ENCODE measurements at regions not wholly inside any gene's neighbourhood (a gene's known extent, or its start where the extent isn't known, plus 50 kb on each side); places are given as distances from the start of the nearest gene placed in this dataset.

DNA sequence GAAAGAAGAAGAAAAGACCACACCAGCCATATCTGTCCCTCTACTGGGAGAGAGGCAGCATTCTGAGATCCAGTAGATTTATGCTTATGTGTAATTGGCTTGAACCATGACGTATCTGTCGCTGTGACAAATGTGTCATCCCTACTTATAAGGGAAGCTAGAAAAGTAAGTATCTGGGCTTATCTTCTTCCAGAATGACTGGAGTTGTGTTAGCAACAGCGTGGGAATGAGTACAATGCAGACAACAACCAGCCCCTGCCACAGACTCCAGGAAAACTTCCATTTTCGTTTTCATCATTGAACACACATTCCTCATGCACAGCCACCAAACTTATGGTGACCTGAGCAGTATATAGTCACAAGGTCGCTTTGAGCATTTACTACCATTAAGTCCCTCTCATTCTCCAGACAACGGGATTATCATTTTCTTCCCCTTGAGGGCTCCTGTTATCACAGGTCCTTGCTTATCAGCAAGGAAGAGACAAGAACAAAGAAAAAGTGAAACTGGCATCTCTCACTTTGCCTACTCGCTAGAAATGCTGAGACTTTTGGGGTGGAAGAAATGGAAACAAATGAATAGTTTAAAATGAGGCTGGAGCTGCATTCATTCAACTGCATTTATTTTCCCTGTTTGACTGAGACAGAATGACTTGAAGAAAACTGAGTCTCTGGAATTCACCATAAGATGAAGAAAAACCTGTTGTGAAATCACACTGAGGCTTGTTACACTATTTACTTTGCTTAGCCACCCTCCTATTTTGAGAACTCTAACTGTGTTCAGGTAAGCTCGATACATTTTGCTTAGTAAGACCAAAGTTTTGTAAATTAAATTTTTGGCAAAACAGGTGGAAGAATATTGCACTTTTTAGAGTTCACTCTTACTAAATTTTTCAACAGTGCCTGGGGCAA lies 149.3 kb upstream of the FOXQ1 start:
- TF ChIP-seq, protein P1, sequence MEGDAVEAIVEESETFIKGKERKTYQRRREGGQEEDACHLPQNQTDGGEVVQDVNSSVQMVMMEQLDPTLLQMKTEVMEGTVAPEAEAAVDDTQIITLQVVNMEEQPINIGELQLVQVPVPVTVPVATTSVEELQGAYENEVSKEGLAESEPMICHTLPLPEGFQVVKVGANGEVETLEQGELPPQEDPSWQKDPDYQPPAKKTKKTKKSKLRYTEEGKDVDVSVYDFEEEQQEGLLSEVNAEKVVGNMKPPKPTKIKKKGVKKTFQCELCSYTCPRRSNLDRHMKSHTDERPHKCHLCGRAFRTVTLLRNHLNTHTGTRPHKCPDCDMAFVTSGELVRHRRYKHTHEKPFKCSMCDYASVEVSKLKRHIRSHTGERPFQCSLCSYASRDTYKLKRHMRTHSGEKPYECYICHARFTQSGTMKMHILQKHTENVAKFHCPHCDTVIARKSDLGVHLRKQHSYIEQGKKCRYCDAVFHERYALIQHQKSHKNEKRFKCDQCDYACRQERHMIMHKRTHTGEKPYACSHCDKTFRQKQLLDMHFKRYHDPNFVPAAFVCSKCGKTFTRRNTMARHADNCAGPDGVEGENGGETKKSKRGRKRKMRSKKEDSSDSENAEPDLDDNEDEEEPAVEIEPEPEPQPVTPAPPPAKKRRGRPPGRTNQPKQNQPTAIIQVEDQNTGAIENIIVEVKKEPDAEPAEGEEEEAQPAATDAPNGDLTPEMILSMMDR (IDR thresholded peaks at IDR 0.05) = no peak

DNA sequence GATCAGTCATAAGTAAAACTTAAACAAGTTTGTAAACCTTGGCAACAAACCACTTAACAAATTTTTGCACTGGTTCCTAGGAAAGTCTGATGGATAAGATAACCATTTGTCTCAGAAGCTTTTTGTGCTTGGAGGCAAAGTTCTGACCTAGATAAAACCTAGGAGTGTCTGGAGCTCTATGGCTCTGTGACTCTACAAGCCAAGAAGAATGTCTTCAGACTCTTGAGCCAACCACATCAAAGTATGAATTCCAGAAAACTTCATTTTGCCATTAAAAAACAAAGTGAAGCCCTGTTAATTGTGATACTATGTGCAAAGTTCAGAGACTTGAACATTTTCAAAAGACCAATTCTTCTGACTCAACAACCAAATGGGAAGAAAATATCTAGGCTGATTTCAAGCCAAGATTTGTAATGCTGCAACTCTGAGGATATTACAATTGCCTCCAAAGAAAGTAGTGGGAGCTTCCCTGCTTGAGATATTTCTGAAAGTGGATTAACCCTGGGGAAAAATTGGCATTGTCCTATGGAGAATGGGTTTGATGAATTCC lies 158.1 kb upstream of the FOXQ1 start:
- TF ChIP-seq, protein P1 (IDR thresholded peaks at IDR 0.05) = no peak

DNA sequence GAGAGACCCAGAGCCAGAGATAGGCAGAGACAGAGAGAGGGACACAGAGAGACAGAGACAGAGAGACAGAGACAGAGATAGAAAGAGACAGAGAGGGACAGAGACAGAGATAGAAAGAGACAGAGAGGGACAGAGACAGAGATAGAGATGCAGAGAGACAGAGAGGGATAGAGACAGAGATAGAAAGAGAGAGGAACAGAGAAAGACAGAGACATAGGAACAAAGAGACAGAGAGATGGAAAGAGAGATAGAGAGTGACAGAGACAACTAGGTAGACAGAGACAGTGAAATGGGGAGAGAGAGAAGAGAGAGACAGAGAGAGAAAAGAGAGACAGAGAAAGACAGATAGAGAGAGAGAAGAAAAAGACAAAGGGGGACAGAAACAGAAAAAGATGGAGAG lies 165.4 kb upstream of the FOXQ1 start:
- TF ChIP-seq, protein P1 (IDR thresholded peaks at IDR 0.05) = no peak

DNA sequence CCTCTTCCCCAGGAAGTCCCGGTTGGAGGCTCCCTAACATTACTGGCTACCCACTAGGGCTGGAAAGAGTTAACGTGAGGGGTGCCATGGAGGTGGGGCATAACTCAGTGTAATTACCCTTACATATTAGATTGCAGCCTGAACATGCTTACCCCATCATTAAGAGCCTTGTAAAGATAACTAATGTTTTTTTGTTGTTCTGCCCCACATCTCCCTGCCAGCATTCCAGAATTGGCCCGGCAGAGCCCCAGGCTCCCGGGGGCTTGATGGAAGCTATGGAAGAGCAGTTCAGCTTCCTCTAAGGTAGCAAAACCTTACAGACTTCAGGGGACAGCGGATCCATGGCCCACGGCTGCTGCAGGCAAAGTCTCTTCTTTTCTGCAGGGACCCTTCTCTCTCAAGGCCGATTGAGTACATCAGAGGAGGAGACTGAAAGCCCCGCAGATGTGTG lies 166.1 kb upstream of the FOXQ1 start:
- TF ChIP-seq, protein P1 (IDR thresholded peaks at IDR 0.05) = no peak

DNA sequence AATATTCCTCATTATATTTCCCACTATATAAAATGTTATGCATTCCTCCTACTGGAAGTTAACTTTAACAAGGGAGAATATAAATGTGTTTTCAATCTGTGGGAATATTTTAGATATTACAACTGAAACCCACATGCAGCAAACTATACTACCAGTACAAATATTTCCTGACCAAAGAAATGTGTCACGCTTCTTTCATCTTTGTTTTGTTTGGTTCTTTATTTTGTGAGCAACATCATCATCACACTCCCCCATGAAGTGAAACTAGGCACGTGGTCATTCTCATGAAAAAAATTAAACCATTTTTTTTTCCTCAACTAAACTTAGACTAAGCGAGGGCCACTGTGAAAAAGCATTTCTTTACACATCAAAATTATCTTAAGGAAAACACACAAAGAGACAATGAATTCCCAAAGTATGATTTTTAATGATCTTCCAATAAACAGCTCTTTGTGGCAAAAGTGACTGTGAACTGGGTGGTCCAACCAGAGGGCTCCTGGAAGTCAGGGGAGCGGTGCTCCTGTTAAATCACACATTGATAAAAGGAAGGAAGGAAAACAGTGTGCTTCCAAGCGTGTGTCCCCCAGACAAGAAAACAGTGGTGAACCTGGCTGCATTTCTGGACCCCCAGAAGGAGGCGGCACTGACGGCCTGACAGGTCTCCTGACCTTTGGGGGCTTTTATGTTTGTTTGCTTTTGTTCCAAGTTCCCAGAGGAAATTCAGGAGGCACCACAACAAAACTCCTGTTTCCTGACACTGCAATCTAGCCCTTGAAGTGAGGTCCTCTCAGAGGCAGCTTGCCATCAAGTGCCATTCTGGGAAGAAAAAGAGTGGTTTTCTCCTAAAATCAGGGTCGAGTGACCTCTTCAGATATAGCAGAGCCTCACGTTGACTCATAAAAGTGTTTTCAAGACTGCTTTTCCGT lies 166.8 kb upstream of the FOXQ1 start:
- TF ChIP-seq, protein P1 (IDR thresholded peaks at IDR 0.05) = no peak

DNA sequence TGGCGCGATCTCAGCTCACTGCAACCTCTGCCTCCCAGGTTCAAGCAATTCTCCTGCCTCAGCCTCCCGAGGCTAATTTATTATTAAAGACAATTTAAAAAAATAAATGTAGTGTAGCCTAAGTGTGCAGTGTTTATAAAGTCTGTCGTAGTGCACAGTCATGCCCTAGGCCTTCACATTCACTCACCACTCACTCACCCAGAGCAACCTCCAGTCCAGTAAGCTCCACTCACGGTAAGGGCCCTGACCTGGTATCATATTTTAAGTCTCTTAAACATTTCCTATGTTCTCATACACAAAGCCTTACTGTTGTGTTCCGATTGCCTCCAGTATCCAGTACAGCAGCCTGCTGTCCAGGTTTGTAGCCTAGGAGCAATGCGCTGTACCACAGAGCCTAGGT lies 168.2 kb upstream of the FOXQ1 start:
- TF ChIP-seq, protein P1 (IDR thresholded peaks at IDR 0.05) = no peak

DNA sequence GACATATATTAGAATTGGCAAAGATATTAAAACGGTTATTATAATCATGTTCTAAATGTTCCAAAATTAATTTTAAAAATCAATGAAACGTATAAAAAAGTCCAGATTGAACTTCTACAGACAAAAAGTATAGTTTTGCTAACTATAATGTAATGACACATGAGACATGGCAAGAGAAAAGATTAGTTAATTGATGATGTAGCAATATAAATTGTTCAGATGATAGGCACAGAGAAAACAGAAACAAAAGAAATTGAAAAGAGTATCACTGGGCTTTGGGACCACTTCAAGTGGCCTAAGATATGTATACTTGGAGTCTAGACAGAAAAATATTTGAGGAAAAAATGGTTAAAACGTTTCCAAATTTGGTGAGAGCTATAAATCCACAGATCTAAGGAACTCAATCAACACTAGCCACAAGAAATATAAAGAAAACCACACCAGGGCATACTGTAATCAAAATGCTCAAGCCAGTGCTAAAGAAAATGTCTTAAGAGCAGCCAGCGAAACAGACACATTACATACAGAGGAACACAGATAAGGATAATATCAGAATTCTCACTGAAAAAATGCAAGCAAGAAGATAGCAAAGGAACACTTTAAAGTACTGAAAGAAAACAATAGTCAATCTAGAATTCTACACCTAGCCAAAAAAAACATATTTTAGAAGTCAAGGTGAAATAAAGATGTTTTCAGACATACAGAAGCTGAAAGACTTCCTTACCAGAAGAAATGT lies 172.6 kb upstream of the FOXQ1 start:
- TF ChIP-seq, protein P1 (IDR thresholded peaks at IDR 0.05) = no peak
